H1 (cell line): ENCODE measurements at regions not wholly inside any gene's neighbourhood (a gene's known extent, or its start where the extent isn't known, plus 50 kb on each side); places are given as distances from the start of the nearest gene placed in this dataset.

Experiments used
- HDAC2 ChIP-seq, 2 experiments: fragments of 300-600 bp in 1 of 2; sonication (generic) in 1 of 2; IDR thresholded peaks; 2 replicates each; pipeline ENCODE4 v1.6.1; 2011 to 2012; ENCODE audit warnings: low read depth in 2 of 2, low read length in 2 of 2, mild to moderate bottlenecking in 2 of 2, moderate library complexity in 2 of 2, borderline replicate concordance in 1 of 2, inconsistent platforms in 1 of 2
- JUND ChIP-seq: IDR thresholded peaks from 2 replicates; pipeline ENCODE4 v1.6.1; 2011; ENCODE audit warnings: mild to moderate bottlenecking, improper control_type of control experiment, low read length
- SIX5 ChIP-seq: IDR thresholded peaks from 2 replicates; pipeline ENCODE4 v1.6.1; 2011; ENCODE audit warnings: mild to moderate bottlenecking, low read depth, low read length

DNA sequence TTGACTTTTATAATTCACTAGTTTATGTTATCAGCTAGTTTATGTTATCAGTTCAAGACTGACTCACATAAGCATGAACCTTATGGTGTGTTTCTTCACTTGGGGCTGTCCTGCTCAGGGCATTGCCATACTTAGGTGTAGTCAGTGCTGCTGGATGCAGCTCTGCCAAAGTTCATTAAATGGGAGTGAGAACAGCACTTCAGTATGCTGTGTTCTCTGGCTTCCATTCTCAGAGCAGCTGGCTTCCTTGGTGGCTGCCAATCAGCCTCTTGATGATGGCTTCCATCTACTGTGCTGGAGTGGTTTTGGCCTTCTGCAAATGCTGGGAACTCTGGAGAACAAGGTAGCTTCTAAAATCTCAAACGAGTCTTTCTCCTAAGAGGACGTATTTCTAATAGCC lies 170.7 kb downstream of the TDRD15 start (continued):
- TF ChIP-seq JUND: no peak
- no peak for TF ChIP-seq SIX5
- TF ChIP-seq HDAC2 (IDR thresholded peaks at IDR 0.05; ENCODE audit: borderline replicate concordance in 1 of 2, low read depth in 2 of 2, low read length in 2 of 2): no peak
